ENCODE measurements at regions not wholly inside any gene's neighbourhood (a gene's known extent, or its start where the extent isn't known, plus 50 kb on each side); places are given as distances from the start of the nearest gene placed in this dataset.

DNA sequence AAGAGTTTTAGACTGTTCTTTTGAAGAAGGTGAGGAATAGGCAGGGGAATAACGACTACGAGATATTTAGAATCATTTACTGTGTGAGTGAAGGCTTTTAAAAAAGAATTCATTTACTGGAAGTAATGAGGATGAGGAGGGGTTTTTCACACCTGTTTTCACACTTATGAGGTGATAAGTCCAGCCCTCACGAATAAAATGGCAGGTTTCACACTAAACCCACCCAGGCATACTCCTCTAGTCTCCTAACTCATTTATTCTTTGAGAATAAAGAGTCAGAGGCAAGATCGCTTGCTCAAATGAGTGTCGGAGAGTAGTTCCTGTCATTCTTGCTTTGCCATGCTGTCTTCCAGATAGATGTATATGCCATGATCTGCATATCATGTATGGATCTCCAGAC, 79.0 kb upstream of the ZEB2 start:
- TF ChIP-seq, protein P1, sequence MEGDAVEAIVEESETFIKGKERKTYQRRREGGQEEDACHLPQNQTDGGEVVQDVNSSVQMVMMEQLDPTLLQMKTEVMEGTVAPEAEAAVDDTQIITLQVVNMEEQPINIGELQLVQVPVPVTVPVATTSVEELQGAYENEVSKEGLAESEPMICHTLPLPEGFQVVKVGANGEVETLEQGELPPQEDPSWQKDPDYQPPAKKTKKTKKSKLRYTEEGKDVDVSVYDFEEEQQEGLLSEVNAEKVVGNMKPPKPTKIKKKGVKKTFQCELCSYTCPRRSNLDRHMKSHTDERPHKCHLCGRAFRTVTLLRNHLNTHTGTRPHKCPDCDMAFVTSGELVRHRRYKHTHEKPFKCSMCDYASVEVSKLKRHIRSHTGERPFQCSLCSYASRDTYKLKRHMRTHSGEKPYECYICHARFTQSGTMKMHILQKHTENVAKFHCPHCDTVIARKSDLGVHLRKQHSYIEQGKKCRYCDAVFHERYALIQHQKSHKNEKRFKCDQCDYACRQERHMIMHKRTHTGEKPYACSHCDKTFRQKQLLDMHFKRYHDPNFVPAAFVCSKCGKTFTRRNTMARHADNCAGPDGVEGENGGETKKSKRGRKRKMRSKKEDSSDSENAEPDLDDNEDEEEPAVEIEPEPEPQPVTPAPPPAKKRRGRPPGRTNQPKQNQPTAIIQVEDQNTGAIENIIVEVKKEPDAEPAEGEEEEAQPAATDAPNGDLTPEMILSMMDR (IDR thresholded peaks at IDR 0.05), result no peak
- TF ChIP-seq POLR2A (IDR thresholded peaks at IDR 0.05), result no peak

All from uterus (tissue), 2 donors.